ENCODE measurements at regions not wholly inside any gene's neighbourhood (a gene's known extent, or its start where the extent isn't known, plus 50 kb on each side); places are given as distances from the start of the nearest gene placed in this dataset.

DNA sequence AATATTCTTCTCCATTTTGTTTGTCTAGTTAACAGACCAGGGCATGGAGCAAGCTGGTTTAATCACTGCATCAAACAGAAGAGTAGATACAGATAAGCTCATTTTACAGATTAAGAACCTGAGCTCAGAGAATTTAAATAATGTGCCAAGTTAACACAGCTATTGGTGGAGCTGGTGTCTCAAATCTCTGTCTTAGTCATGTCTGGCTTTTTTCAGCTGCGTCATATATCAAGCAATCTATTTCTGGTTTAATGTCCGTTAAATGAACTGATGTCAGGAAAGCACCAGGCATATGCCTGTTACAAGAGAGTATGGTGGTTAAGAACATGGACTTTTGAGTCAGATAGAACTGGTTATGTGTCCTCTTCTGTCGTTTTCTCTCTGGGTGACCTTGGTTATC lies 79.8 kb upstream of the ADGRA3 start:
- TF ChIP-seq EP300 (IDR thresholded peaks at IDR 0.05; ENCODE audit: borderline replicate concordance) = no peak
- TF ChIP-seq TCF12 (IDR thresholded peaks at IDR 0.05; ENCODE audit: low read depth) = no peak
- TF ChIP-seq RAD21 (IDR thresholded peaks at IDR 0.05; ENCODE audit: low read depth) = no peak
- TF ChIP-seq YY1 (IDR thresholded peaks at IDR 0.05; ENCODE audit: low read depth) = no peak

DNA sequence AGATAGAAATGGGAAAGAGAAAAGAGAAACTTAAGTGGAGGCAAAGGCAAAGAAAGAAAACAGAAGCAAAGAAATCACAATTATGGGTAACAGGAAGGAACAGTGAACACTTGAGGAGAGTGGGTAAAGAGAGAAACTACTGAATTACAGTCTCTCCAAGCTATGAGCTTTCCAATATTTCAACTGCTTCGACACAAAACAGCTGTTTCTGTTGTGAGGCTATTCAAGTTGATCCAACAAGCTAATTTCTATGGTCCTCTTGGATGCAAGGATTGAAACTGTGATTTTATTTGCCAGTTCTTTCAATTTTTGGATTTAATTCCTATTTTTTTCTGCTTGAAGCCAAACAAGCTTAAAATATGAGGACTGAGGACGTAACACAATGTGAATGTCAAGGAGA lies 80.5 kb upstream of the ADGRA3 start:
- TF ChIP-seq, protein P1, sequence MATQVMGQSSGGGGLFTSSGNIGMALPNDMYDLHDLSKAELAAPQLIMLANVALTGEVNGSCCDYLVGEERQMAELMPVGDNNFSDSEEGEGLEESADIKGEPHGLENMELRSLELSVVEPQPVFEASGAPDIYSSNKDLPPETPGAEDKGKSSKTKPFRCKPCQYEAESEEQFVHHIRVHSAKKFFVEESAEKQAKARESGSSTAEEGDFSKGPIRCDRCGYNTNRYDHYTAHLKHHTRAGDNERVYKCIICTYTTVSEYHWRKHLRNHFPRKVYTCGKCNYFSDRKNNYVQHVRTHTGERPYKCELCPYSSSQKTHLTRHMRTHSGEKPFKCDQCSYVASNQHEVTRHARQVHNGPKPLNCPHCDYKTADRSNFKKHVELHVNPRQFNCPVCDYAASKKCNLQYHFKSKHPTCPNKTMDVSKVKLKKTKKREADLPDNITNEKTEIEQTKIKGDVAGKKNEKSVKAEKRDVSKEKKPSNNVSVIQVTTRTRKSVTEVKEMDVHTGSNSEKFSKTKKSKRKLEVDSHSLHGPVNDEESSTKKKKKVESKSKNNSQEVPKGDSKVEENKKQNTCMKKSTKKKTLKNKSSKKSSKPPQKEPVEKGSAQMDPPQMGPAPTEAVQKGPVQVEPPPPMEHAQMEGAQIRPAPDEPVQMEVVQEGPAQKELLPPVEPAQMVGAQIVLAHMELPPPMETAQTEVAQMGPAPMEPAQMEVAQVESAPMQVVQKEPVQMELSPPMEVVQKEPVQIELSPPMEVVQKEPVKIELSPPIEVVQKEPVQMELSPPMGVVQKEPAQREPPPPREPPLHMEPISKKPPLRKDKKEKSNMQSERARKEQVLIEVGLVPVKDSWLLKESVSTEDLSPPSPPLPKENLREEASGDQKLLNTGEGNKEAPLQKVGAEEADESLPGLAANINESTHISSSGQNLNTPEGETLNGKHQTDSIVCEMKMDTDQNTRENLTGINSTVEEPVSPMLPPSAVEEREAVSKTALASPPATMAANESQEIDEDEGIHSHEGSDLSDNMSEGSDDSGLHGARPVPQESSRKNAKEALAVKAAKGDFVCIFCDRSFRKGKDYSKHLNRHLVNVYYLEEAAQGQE (IDR thresholded peaks at IDR 0.05; ENCODE audit: low read depth) = no peak
- TF ChIP-seq TEAD4 (IDR thresholded peaks at IDR 0.05) (no peak), YY1 (IDR thresholded peaks at IDR 0.05; ENCODE audit: low read depth) (no peak), TCF12 (IDR thresholded peaks at IDR 0.05; ENCODE audit: low read depth) (no peak), TAF1 (IDR thresholded peaks at IDR 0.05; ENCODE audit: low read depth) (no peak), RAD21 (IDR thresholded peaks at IDR 0.05; ENCODE audit: low read depth) (no peak), CEBPB (IDR thresholded peaks at IDR 0.05) (no peak), CREB1 (IDR thresholded peaks at IDR 0.05; ENCODE audit: low read depth) (no peak), EGR1 (IDR thresholded peaks at IDR 0.05) (no peak), ZBTB7A (IDR thresholded peaks at IDR 0.05; ENCODE audit: low read depth) (no peak), EP300 (IDR thresholded peaks at IDR 0.05; ENCODE audit: borderline replicate concordance) (no peak), NFIC (IDR thresholded peaks at IDR 0.05) (no peak), FOXM1 (IDR thresholded peaks at IDR 0.05; ENCODE audit: borderline replicate concordance, low read depth) (no peak)
- TF ChIP-seq, protein P2, sequence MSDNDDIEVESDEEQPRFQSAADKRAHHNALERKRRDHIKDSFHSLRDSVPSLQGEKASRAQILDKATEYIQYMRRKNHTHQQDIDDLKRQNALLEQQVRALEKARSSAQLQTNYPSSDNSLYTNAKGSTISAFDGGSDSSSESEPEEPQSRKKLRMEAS (IDR thresholded peaks at IDR 0.05) = no peak

DNA sequence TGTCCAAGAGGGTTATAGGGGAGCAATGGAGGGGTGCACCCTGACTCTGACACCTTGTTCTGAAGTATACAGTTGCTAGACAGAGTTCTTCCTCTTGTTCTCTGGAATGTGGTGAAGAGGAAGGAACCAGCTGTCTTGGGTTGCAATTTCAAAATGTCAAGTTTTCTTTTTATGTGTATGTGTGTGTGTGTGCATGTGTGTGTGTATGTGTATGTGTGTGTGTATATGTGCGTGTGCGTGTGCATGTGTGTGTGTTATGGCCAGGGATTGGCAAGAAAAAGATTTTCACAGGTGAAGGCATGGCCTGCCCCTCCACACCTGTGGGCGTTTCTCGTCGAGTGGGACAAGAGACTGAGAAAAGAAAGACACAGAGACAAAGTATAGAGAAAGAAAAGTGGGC lies 81.6 kb upstream of the ADGRA3 start:
- TF ChIP-seq CEBPB (IDR thresholded peaks at IDR 0.05) = no peak

DNA sequence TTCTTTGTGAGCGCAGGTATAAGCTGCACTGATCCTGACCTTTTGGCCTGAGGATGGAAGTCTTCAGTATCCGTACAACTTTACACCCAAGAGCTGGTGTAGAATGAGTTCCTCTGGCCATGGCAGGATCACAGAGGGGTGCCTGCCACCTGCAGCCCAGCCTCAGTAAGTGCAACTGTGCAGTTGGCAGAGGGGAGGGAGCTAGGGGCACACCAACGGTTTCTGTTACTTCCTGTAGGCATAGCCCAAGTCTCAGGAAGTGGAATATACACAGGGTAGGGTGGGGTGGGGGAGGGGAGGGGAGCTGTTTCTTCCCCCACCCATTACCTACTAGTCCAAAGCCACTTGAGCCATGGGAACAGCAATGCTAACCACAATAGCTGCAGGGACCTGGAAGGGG lies 85.4 kb upstream of the GBA3 start:
- TF ChIP-seq, protein P3, sequence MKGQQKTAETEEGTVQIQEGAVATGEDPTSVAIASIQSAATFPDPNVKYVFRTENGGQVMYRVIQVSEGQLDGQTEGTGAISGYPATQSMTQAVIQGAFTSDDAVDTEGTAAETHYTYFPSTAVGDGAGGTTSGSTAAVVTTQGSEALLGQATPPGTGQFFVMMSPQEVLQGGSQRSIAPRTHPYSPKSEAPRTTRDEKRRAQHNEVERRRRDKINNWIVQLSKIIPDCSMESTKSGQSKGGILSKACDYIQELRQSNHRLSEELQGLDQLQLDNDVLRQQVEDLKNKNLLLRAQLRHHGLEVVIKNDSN (IDR thresholded peaks at IDR 0.05) = no peak
- TF ChIP-seq RAD21 (IDR thresholded peaks at IDR 0.05; ENCODE audit: low read depth) = peak; percentile 65
- TF ChIP-seq TEAD4 (IDR thresholded peaks at IDR 0.05) = no peak

DNA sequence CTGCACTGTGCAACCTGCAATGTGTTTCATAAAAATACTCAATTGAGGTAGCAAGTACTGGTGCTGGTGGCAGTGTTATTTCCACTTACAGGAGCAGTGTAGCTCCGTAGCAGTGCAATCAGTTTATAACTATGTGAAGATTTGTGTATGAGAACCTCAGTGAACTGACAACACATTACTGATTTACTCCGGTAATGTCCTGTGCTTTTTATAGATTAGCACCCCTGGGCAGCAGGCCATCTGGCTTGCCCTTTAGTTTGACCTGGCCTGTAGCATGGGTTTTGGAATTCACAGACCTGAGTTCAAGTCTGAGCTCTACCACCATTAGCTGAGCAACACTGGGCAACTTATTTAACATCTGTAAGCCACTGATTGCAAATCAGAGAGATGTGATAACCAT lies 78.6 kb upstream of the GBA3 start:
- TF ChIP-seq, protein P1 (IDR thresholded peaks at IDR 0.05; ENCODE audit: low read depth) = no peak
- TF ChIP-seq CEBPB (IDR thresholded peaks at IDR 0.05) (no peak), CREB1 (IDR thresholded peaks at IDR 0.05; ENCODE audit: low read depth) (no peak), RAD21 (IDR thresholded peaks at IDR 0.05; ENCODE audit: low read depth) (no peak), FOXM1 (IDR thresholded peaks at IDR 0.05; ENCODE audit: borderline replicate concordance, low read depth) (no peak), NFIC (IDR thresholded peaks at IDR 0.05) (no peak), TCF12 (IDR thresholded peaks at IDR 0.05; ENCODE audit: low read depth) (no peak), EP300 (IDR thresholded peaks at IDR 0.05; ENCODE audit: borderline replicate concordance) (no peak), TAF1 (IDR thresholded peaks at IDR 0.05; ENCODE audit: low read depth) (no peak)
- TF ChIP-seq, protein P2 (IDR thresholded peaks at IDR 0.05) = no peak

DNA sequence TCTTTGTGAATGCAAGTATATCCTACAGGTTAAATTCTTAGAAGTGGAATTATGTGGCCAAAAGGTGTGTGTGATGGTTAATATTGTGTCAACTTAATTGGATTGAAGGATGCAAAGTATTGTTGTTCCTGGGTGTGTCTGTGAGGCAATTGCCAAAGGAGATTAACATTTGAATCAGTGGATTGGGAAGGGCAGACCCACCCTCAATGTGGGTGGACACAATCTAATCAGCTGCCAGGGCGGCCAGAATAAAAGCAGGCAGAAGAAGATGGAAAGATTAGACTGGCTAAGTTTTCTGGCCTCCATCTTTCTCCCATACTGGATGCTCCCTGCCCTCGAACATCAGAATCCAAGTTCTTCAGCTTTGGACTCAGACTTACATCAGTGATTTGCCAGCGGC lies 76.2 kb upstream of the GBA3 start:
- no peak for TF ChIP-seq FOXM1 (IDR thresholded peaks at IDR 0.05; ENCODE audit: borderline replicate concordance, low read depth)
- TF ChIP-seq RAD21 (IDR thresholded peaks at IDR 0.05; ENCODE audit: low read depth) = no peak
- TF ChIP-seq CREB1 (IDR thresholded peaks at IDR 0.05; ENCODE audit: low read depth) = no peak
- TF ChIP-seq, protein P3 (IDR thresholded peaks at IDR 0.05) = no peak
- TF ChIP-seq, protein P1 (IDR thresholded peaks at IDR 0.05; ENCODE audit: low read depth) = no peak
- TF ChIP-seq EGR1 (IDR thresholded peaks at IDR 0.05) = no peak
- no peak for TF ChIP-seq TCF12 (IDR thresholded peaks at IDR 0.05; ENCODE audit: low read depth)
- TF ChIP-seq EP300 (IDR thresholded peaks at IDR 0.05; ENCODE audit: borderline replicate concordance) = no peak
- no peak for TF ChIP-seq ZBTB7A (IDR thresholded peaks at IDR 0.05; ENCODE audit: low read depth)
- no peak for TF ChIP-seq YY1 (IDR thresholded peaks at IDR 0.05; ENCODE audit: low read depth)
- TF ChIP-seq NFIC (IDR thresholded peaks at IDR 0.05) = no peak
- no peak for TF ChIP-seq TEAD4 (IDR thresholded peaks at IDR 0.05)
- no peak for TF ChIP-seq TAF1 (IDR thresholded peaks at IDR 0.05; ENCODE audit: low read depth)
- TF ChIP-seq CEBPB (IDR thresholded peaks at IDR 0.05) = no peak
- TF ChIP-seq, protein P2 (IDR thresholded peaks at IDR 0.05) = no peak
